HG02852 (cell line): ENCODE measurements at regions not wholly inside any gene's neighbourhood (a gene's known extent, or its start where the extent isn't known, plus 50 kb on each side); places are given as distances from the start of the nearest gene placed in this dataset.
"Not testable (repeated sequence)": the region's sequence is repeated elsewhere in the genome, so short reads cannot be mapped to it uniquely, and the experiment has no call there.

Source experiments
- ATAC-seq: cut with Tn5 transposase; IDR thresholded peaks from one replicate; pipeline ENCODE4 v1.9.1; 2021; ENCODE audit warnings: mild to moderate bottlenecking, moderate library complexity; ENCODE audit not compliant: unreplicated experiment

- ATAC-seq, result no peak
These were observed 140.9 kb downstream of the RNF144B start for GRCh38 chr6:18527836-18528743.

DNA sequence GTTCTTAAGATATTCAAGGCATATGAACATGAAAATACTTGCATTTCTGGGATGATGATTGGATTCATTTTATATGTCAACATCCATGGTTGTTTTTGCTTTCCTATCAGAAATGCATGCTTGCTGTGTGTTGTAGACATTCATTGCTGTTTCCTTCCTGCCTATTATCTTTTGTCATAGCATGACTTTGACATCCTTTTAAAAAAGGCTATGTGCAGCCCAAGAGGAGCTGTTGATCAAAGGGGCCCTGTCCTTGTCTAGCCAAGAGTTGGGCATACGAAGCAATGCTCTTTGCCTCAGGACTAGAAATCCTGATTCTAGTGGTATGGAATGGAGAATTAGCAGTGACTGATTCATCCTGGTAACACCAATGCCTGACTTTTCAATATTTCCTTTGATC is 143.1 kb downstream of the RNF144B start:
- no peak for ATAC-seq

GRCh38 chr6:18532139-18532538 is 145.0 kb downstream of the RNF144B start:
- ATAC-seq, result no peak

GRCh38 chr6:18533793-18534192 is 146.6 kb downstream of the RNF144B start:
- ATAC-seq, result no peak

- no peak for ATAC-seq
These were observed 149.5 kb downstream of the RNF144B start for GRCh38 chr6:18536591-18537055.

DNA sequence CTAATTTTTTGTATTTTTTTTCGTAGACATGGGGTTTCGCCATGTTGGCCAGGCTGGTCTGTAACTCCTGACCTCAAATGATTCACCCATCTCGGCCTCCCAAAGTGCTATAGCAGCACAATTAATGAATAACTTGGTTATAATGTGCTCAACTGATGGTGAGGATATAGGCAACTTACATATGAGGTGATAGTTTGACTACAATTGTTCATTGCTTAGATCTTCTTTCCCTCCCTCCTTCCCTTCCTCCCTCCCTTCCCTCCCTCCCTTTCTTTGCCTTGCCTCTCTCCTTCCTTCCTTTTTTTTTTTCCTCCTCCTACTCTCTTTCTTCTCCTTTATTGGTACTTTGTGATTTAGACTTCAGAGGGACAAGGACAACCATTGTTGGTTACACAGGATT is 151.2 kb downstream of the RNF144B start:
- no peak for ATAC-seq

DNA sequence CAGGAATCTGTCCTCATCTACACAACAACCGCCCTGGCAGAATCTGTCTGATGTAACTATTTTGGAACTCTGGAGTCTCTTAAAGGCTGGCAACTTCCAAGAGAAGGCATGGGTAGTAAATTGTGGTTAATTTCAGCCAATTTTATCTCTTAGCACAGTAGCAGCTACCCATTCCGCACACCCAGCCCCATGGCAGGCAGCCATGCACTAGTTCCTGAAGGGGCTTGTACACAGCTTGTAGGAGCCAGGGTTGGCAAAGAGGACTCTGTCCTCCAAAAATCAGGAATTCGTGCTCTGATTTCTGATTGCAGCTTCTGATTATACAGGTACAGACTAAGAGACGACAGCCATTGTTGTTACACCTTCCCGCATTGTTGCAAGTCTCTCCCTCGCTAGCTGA is 155.9 kb downstream of the RNF144B start:
- ATAC-seq, result no peak

DNA sequence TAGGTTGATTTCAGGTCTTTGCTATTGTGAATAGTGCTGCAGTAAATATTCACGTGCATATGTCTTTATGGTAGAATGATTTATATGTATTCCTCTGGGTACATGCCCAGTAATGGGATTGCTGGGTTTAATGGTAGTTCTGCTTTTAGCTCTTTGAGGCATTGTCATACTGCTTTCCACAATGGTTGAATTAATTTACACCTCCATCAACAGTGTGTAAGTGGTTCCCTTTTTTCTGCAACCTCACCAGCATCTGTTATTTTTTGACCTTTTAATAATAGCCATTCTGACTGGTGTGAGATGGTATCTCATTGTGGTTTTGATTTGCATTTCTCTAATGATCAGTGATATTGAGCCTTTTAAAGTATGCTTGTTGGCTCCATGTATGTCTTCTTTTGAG is 158.0 kb downstream of the RNF144B start:
- not testable (repeated sequence) for ATAC-seq

- ATAC-seq, result no peak
These were observed 158.6 kb downstream of the RNF144B start for GRCh38 chr6:18545726-18546125.

DNA sequence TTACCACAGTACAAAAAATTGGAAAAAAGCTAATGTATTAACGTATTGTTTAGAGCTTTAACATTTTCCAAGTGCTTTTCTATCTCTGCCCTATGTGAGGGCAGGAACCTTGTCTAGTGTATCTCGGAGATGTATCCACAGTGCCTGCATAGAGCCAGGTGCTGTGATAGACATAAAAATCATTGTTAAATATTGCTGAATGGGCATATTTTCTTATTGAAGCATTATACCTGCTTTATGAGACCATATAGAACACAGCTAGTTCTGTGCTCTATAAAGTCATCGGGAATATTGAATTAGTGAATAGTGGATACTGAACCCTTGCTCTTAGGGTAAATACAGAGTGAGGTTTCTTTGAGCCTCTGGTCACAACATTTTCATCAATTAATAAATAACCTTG is 163.0 kb downstream of the RNF144B start:
- ATAC-seq, result no peak

- no peak for ATAC-seq
These were observed 164.1 kb downstream of the RNF144B start for GRCh38 chr6:18551228-18551627.

- no peak for ATAC-seq
These were observed 168.6 kb downstream of the RNF144B start for GRCh38 chr6:18555750-18556149.

DNA sequence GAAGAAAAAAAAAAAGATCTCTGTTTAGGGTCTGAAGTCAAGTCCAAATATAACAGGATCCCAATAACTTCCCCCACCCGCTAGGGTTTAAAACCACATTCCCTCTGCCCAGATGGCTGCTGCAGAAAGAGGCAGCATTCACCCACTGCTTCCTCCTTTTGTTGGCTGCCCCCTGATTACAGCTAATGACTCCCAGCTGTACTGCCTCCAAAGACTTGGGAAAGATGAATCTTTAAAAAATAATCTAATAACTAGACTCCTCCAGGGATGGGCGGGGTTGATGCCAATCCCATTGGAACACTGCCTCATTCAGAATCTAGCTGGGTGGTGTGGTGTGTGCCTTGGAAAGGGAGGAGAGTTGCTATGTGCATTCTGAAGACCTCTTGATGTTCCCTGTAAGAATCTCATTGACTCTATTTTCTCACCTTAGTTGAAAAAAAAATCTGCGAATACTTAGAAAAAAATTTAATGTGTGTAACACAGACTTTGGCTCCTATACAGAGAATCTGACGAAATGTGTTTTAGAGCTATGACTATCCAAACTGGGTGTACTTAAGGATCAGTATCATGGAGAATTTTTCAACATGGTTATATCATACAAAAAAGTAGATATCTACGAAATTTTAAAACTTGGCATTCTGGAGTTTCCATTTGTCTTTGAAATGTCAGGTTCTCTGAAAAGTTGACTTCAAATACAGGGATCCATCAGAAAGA is 174.0 kb downstream of the RNF144B start:
- ATAC-seq, result no peak

DNA sequence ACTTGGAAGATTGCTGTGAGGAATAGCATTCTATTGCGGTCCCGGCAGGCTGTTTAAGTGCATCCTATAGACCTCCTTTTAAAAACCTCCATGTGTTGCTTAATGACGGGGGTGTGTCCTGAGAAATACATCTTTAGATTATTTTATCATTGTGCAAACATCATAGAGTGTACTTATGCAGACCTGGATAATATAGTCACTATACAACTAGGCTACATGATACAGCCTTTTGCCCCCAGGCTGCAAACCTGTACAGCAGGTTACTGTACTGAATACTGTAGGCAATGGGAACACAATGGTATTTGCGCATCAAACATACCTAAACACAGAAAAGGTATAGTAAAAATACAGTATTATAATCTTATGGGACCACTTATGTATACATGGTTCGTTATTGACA is 175.6 kb downstream of the RNF144B start:
- no peak for ATAC-seq

DNA sequence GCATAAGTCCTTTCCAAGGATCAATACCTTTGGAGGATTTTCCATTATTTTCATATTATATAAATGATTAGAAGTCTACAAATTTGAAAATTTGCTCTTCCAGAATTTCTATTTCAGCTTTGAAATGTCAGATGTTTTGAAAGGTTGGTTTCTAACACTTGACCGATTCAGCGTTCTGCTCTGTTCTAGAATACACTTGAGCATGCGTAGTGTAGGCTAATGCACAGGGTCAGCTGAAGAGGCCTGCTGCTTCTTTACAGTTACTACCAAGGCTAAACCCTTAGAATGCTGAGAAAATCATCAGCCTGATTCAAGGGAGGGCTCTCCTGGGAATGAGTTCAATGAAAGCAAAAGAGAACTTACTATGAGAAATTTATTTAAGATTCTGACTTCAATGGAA is 177.6 kb downstream of the RNF144B start:
- ATAC-seq, result no peak

- ATAC-seq, result no peak
These were observed 178.1 kb downstream of the RNF144B start for GRCh38 chr6:18565231-18565630.

- ATAC-seq, result no peak
These were observed 180.2 kb downstream of the RNF144B start for GRCh38 chr6:18567380-18567779.

DNA sequence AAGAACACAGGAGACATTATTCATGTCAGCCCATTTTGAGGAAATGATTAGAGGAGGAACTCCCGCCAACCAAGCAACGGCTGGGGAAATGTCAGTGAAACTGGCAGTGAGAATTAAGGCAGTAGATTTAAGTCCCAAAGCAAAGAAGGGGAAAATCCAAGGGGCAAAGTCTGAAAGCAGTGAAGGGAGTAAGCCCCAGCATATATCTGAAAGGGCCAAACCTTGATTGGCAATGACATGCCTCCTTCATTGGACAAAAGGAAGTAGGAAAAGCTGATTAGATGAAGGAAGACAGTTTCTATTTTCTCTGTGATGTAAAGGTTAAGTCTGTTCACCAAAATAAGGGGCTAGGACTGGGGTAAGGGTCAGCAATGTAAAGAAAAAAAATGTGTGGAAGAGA is 190.3 kb downstream of the RNF144B start:
- no peak for ATAC-seq

GRCh38 chr6:18579166-18579565 is 192.0 kb downstream of the RNF144B start:
- ATAC-seq, result no peak

- ATAC-seq, result no peak
These were observed 192.7 kb downstream of the RNF144B start for GRCh38 chr6:18579869-18580268.

DNA sequence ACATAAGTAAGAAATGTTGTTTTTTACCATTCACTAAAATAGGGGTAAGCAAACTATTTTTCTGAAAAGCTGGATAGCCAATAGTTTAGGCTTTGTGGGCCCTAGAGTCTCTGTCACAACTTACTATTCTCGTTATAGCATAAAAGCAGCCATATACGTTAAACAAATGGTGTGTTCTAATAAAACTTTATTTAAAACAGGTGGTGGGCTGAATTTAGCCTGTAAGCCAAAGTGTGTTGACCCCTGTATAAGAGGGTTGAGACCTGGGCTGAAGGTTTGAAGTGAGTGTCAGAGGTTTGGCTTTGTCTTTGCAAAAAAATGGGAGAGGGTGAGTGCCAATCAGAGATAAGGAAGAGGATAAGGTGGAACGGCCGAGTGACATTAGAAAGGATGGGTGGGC is 197.2 kb downstream of the RNF144B start:
- ATAC-seq, result no peak

DNA sequence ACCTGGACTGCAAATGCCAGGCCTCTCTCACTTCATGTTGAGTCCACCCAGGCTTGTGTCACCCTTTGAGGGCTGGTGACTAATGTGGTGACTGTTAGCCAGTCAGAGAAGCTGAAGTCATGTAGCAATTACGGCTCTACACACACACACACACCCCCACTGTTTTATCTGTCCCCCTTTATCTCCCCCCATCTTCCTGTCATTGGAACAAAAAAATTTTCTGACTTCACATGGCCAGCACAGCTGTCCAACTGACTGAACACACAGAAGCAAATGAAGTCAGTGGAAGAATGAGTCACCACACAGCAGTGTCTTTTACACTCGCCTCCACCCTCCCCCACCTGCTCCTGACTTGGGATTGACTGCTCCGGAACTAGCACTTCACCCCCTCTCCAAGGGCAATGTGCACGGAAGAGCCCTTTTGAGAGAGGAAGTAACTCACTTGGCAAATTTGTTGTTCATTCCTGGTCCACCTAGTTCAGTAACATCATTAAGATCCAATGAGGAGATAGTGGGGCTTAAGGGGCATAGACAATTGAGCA is 198.0 kb downstream of the RNF144B start:
- no peak for ATAC-seq
